DND-41 (cell line): ENCODE measurements at regions not wholly inside any gene's neighbourhood (a gene's known extent, or its start where the extent isn't known, plus 50 kb on each side); places are given as distances from the start of the nearest gene placed in this dataset.
A peak's percentile ranks its signal among the peaks of the same experiment; 100 is the strongest.
"Not testable (repeated sequence)": the region's sequence is repeated elsewhere in the genome, so short reads cannot be mapped to it uniquely, and the experiment has no call there.

Source experiments
- ATAC-seq: fragments of 200-7000 bp; cut with Tn5 transposase; 3 replicates; pipeline ENCODE4 v1.9.1; 2021; ENCODE audit warnings: low read depth; ENCODE audit not compliant: insufficient read depth
- DNase-seq: peaks from one replicate; pipeline ENCODE4 v3.0.0-alpha.2; 2020
- H2AFZ ChIP-seq: 2 replicates; pipeline ENCODE4 v1.6.0; 2012; ENCODE audit warnings: low read depth, low read length
- H3K27ac ChIP-seq: 2 replicates; pipeline ENCODE4 v1.5.1; 2012; ENCODE audit warnings: low read length, inconsistent platforms
- H3K27me3 ChIP-seq: fragments of 200-600 bp; sonication (generic); 2 replicates; pipeline ENCODE4 v1.6.0; 2012; ENCODE audit warnings: low read length, mild to moderate bottlenecking, inconsistent platforms; ENCODE audit not compliant: insufficient read depth, poor library complexity
- H3K36me3 ChIP-seq: 2 replicates; pipeline ENCODE4 v1.5.1; 2012; ENCODE audit warnings: low read length, inconsistent platforms; ENCODE audit not compliant: insufficient read depth
- H3K4me1 ChIP-seq: 2 replicates; pipeline ENCODE4 v1.5.1; 2012; ENCODE audit warnings: mild to moderate bottlenecking, low read length; ENCODE audit not compliant: insufficient read depth
- H3K4me2 ChIP-seq: 2 replicates; pipeline ENCODE4 v1.6.0; 2012; ENCODE audit warnings: mild to moderate bottlenecking, moderate library complexity, low read length, inconsistent platforms; ENCODE audit not compliant: insufficient read depth
- H3K4me3 ChIP-seq, 2 experiments: fragments of 200-600 bp in 1 of 2; shearing (Covaris generic) in 1 of 2; 2 replicates each; pipeline ENCODE4 v1.5.1; 2012 to 2016; ENCODE audit warnings: inconsistent platforms in 2 of 2, low read length in 2 of 2, mild to moderate bottlenecking in 2 of 2, low read depth in 1 of 2, moderate library complexity in 1 of 2
- H3K79me2 ChIP-seq: 2 replicates; pipeline ENCODE4 v1.6.0; 2012; ENCODE audit warnings: low read length, inconsistent platforms; ENCODE audit not compliant: insufficient read depth
- H3K9ac ChIP-seq: 2 replicates; pipeline ENCODE4 v1.6.0; 2012; ENCODE audit warnings: low read depth, mild to moderate bottlenecking, inconsistent platforms, low read length, moderate library complexity
- H3K9me3 ChIP-seq: 2 replicates; pipeline ENCODE4 v1.5.1; 2012; ENCODE audit warnings: low read length, moderate library complexity, mild to moderate bottlenecking, inconsistent platforms; ENCODE audit not compliant: insufficient read depth, severe bottlenecking
- H4K20me1 ChIP-seq: 2 replicates; pipeline ENCODE4 v1.6.0; 2012; ENCODE audit warnings: low read length; ENCODE audit not compliant: insufficient read depth
- CTCF ChIP-seq: IDR thresholded peaks from 2 replicates; pipeline ENCODE4 v1.5.1; 2012; ENCODE audit warnings: borderline replicate concordance, low read length, moderate library complexity, mild to moderate bottlenecking; ENCODE audit not compliant: poor library complexity, severe bottlenecking; ENCODE audit errors: extremely low read depth
- EZH2 ChIP-seq: IDR thresholded peaks from 3 replicates; pipeline ENCODE4 v1.6.1; 2012; ENCODE audit warnings: borderline replicate concordance, low read depth, mild to moderate bottlenecking, moderate library complexity, low read length, inconsistent platforms; ENCODE audit not compliant: severe bottlenecking

- Histone ChIP-seq H4K20me1 (no peaks in the 10 kb centered on the region), H3K79me2 (no peaks in the 10 kb centered on the region), H3K4me1 (peaks cover 17% of the 10 kb centered on the region), H3K9me3 (no peaks in the 10 kb centered on the region), H3K4me3 (no peak overlapping the region), H2AFZ (no peak overlapping the region), H3K4me2 (no peak overlapping the region), H3K27ac (no peak overlapping the region), H3K27me3 (no peaks in the 10 kb centered on the region), H3K36me3 (no peaks in the 10 kb centered on the region), H3K9ac (no peak overlapping the region)
- TF ChIP-seq CTCF: no peak
- TF ChIP-seq EZH2: no peak
- no peak for DNase-seq
- no peak for ATAC-seq
Measured at GRCh38 chr11:39363571-39363970, 2095.9 kb downstream of the LRRC4C start.

- no peak for ATAC-seq
- TF ChIP-seq EZH2 (no peak), CTCF (peak; percentile 31)
- Histone ChIP-seq H3K4me2 (no peak overlapping the region), H3K27ac (no peak overlapping the region), H4K20me1 (no peaks in the 10 kb centered on the region), H3K27me3 (no peaks in the 10 kb centered on the region), H3K9me3 (no peaks in the 10 kb centered on the region), H3K79me2 (no peaks in the 10 kb centered on the region), H3K4me3 (no peak overlapping the region), H3K36me3 (no peaks in the 10 kb centered on the region), H3K4me1 (no peaks in the 10 kb centered on the region), H3K9ac (no peak overlapping the region), H2AFZ (no peak overlapping the region)
- DNase-seq: no peak
Measured at GRCh38 chr11:39361557-39361956, 2097.9 kb downstream of the LRRC4C start.

GRCh38 chr11:39345834-39346442 lies 2113.5 kb downstream of the LRRC4C start:
- Histone ChIP-seq H3K9me3 (peaks cover 16% of the 10 kb centered on the region), H3K27me3 (no peaks in the 10 kb centered on the region), H3K9ac (no peak overlapping the region), H3K27ac (no peak overlapping the region), H2AFZ (no peak overlapping the region), H3K4me1 (no peaks in the 10 kb centered on the region), H3K79me2 (no peaks in the 10 kb centered on the region), H3K4me2 (no peak overlapping the region), H3K36me3 (no peaks in the 10 kb centered on the region), H4K20me1 (no peaks in the 10 kb centered on the region), H3K4me3 (no peak overlapping the region)
- no peak for ATAC-seq
- DNase-seq: no peak
- TF ChIP-seq CTCF (no peak), EZH2 (no peak)

GRCh38 chr11:39341461-39341860 lies 2118.0 kb downstream of the LRRC4C start:
- ATAC-seq (no peak), DNase-seq (no peak)
- H3K4me1 ChIP-seq: no peaks in the 10 kb centered on the region
- H3K27ac ChIP-seq: no peak overlapping the region
- no peak for TF ChIP-seq EZH2
- TF ChIP-seq CTCF: no peak
- H3K4me2 ChIP-seq: no peak overlapping the region
- peaks cover 33% of the 10 kb centered on the region for H3K9me3 ChIP-seq
- H4K20me1 ChIP-seq: no peaks in the 10 kb centered on the region
- H3K79me2 ChIP-seq: no peaks in the 10 kb centered on the region
- H3K36me3 ChIP-seq: no peaks in the 10 kb centered on the region
- no peaks in the 10 kb centered on the region for H3K27me3 ChIP-seq
- no peak overlapping the region for H2AFZ ChIP-seq
- no peak overlapping the region for H3K9ac ChIP-seq
- no peak overlapping the region for H3K4me3 ChIP-seq

- not testable (repeated sequence) for H3K9ac ChIP-seq, H3K27ac ChIP-seq, H3K79me2 ChIP-seq, ATAC-seq, H3K4me3 ChIP-seq, H3K9me3 ChIP-seq, H4K20me1 ChIP-seq, DNase-seq, H3K36me3 ChIP-seq, H3K4me2 ChIP-seq, H3K4me1 ChIP-seq, H3K27me3 ChIP-seq, H2AFZ ChIP-seq
Measured at GRCh38 chr11:39333006-39333405, 2126.4 kb downstream of the LRRC4C start.
